ENCODE measurements at regions not wholly inside any gene's neighbourhood (a gene's known extent, or its start where the extent isn't known, plus 50 kb on each side); places are given as distances from the start of the nearest gene placed in this dataset.
A peak's percentile ranks its signal among the peaks of the same experiment; 100 is the strongest.

- Mint-ChIP-seq H3K27ac (no peak overlapping the region), H3K4me1 (peaks cover 5% of the 10 kb centered on the region), H3K9me3 (peaks cover 6% of the 10 kb centered on the region), H3K27me3 (ENCODE audit: insufficient read depth) (peaks cover 11% of the 10 kb centered on the region), H3K36me3 (ENCODE audit: low read depth) (no peaks in the 10 kb centered on the region), H3K4me3 (no peak overlapping the region)
- no peaks in the 10 kb centered on the region for H3K4me1 ChIP-seq (ENCODE audit: control insufficient read depth, insufficient read depth, low read length)
- WGBS, 2 experiments (ENCODE audit: insufficient coverage in 1 of 2, insufficient read length in 1 of 2): 14 to 57% methylated on average over 1 to 2 of the region's 2 CpGs
- DNase-seq: peak; percentile 66
- no peaks in the 10 kb centered on the region for H3K9me3 ChIP-seq (ENCODE audit: control insufficient read depth, low read length)
- no peaks in the 10 kb centered on the region for H3K36me3 ChIP-seq (ENCODE audit: control insufficient read depth, insufficient read depth, low read length)
- no peak overlapping the region for H3K4me3 ChIP-seq (ENCODE audit: low read length)
- no peaks in the 10 kb centered on the region for H3K27me3 ChIP-seq (ENCODE audit: control insufficient read depth, insufficient read depth, low read length, poor library complexity, severe bottlenecking)
- no peak for TF ChIP-seq CTCF (conservative IDR thresholded peaks at IDR 0.05)
- H3K27ac ChIP-seq (ENCODE audit: low read depth, low read length): no peak overlapping the region
- H3K9ac ChIP-seq (ENCODE audit: extremely low read depth, low read length, poor library complexity, severe bottlenecking): no peak overlapping the region
These were observed 469.5 kb downstream of the VRK1 start for GRCh38 chr14:97266653-97267052.

- Mint-ChIP-seq H3K27me3 (ENCODE audit: insufficient read depth) (peaks cover 20% of the 10 kb centered on the region), H3K36me3 (ENCODE audit: low read depth) (no peaks in the 10 kb centered on the region), H3K9me3 (no peaks in the 10 kb centered on the region), H3K4me1 (peaks cover 5% of the 10 kb centered on the region), H3K27ac (no peak overlapping the region), H3K4me3 (no peak overlapping the region)
- no peak for DNase-seq
- peaks cover 8% of the 10 kb centered on the region for H3K27me3 ChIP-seq (ENCODE audit: control insufficient read depth, insufficient read depth, low read length, poor library complexity, severe bottlenecking)
- H3K9ac ChIP-seq (ENCODE audit: extremely low read depth, low read length, poor library complexity, severe bottlenecking): no peak overlapping the region
- no peak overlapping the region for H3K27ac ChIP-seq (ENCODE audit: low read depth, low read length)
- H3K36me3 ChIP-seq (ENCODE audit: control insufficient read depth, insufficient read depth, low read length): no peaks in the 10 kb centered on the region
- TF ChIP-seq CTCF (conservative IDR thresholded peaks at IDR 0.05): no peak
- H3K4me1 ChIP-seq (ENCODE audit: control insufficient read depth, insufficient read depth, low read length): no peaks in the 10 kb centered on the region
- H3K9me3 ChIP-seq (ENCODE audit: control insufficient read depth, low read length): no peaks in the 10 kb centered on the region
- H3K4me3 ChIP-seq (ENCODE audit: low read length): no peak overlapping the region
These were observed 470.3 kb downstream of the VRK1 start for GRCh38 chr14:97267509-97267908.

- H3K9me3 ChIP-seq (ENCODE audit: control insufficient read depth, low read length): no peaks in the 10 kb centered on the region
- Mint-ChIP-seq H3K4me1 (peaks cover 5% of the 10 kb centered on the region), H3K27me3 (ENCODE audit: insufficient read depth) (peaks cover 25% of the 10 kb centered on the region), H3K27ac (no peak overlapping the region), H3K9me3 (no peaks in the 10 kb centered on the region), H3K4me3 (no peak overlapping the region), H3K36me3 (ENCODE audit: low read depth) (no peaks in the 10 kb centered on the region)
- TF ChIP-seq CTCF (conservative IDR thresholded peaks at IDR 0.05): no peak
- no peaks in the 10 kb centered on the region for H3K36me3 ChIP-seq (ENCODE audit: control insufficient read depth, insufficient read depth, low read length)
- no peak overlapping the region for H3K27ac ChIP-seq (ENCODE audit: low read depth, low read length)
- peaks cover 14% of the 10 kb centered on the region for H3K27me3 ChIP-seq (ENCODE audit: control insufficient read depth, insufficient read depth, low read length, poor library complexity, severe bottlenecking)
- H3K9ac ChIP-seq (ENCODE audit: extremely low read depth, low read length, poor library complexity, severe bottlenecking): no peak overlapping the region
- no peaks in the 10 kb centered on the region for H3K4me1 ChIP-seq (ENCODE audit: control insufficient read depth, insufficient read depth, low read length)
- DNase-seq: no peak
- 82 to 86% methylated on average over 2 of the region's 2 CpGs for WGBS, 2 experiments (ENCODE audit: insufficient coverage in 1 of 2, insufficient read length in 1 of 2)
- H3K4me3 ChIP-seq (ENCODE audit: low read length): no peak overlapping the region
These were observed 470.9 kb downstream of the VRK1 start for GRCh38 chr14:97268097-97268496.

Data from endodermal cell (in vitro differentiated cells).